GM12878 (cell line): ENCODE measurements at regions not wholly inside any gene's neighbourhood (a gene's known extent, or its start where the extent isn't known, plus 50 kb on each side); places are given as distances from the start of the nearest gene placed in this dataset.

Experiments
- ATAC-seq: fragments of 200-7000 bp; cut with Tn5 transposase; 3 replicates; pipeline ENCODE4 v1.9.1; 2020; ENCODE audit warnings: mild to moderate bottlenecking, moderate library complexity
- BruUV-seq: library from RNA; stranded (reverse); fragments of 400-500 nt; replicated peaks from 2 replicates; lab custom pipeline; 2021; lab: Mats Ljungman, UMichigan
- CTCF ChIA-PET: fragments of 300-600 bp; sonication (Branson Sonifier 250); formaldehyde crosslinking; extraction: SDS; loops from one replicate; lab custom pipeline; 2021; ENCODE audit warnings: inconsistent platforms; lab: Yijun Ruan, JAX
- POLR2A ChIA-PET: fragments of 350-600 bp; formaldehyde crosslinking; extraction: SDS; loops from one replicate; lab custom pipeline; 2021; ENCODE audit warnings: inconsistent platforms; lab: Charles Lee
- RAD21 ChIA-PET: fragments of 300-600 bp; sonication (Branson Sonifier 250); formaldehyde crosslinking; loops from one replicate; lab custom pipeline; 2023; ENCODE audit warnings: antibody characterized with exemption; ENCODE audit not compliant: unreplicated experiment; lab: Charles Lee
- SMC1A ChIA-PET: fragments of 300-600 bp; sonication (Branson Sonifier 250); formaldehyde crosslinking; loops from one replicate; lab custom pipeline; 2023; ENCODE audit not compliant: unreplicated experiment, uncharacterized antibody; lab: Charles Lee
- DNase-seq: peaks from one replicate; pipeline ENCODE4 v3.0.0-alpha.2; 2011; ENCODE audit warnings: low read depth, low spot score
- FAIRE-seq: peaks from 3 replicates; lab custom pipeline; 2011; peaks lifted over from hg19 to GRCh38; lab: Jason Lieb, UNC
- H2AFZ ChIP-seq: 2 replicates; pipeline ENCODE4 v1.6.0; 2011; ENCODE audit warnings: low read depth, low read length, control low read depth; ENCODE audit not compliant: control insufficient read depth
- H3K27ac ChIP-seq: 2 replicates; pipeline ENCODE4 v1.5.1; 2011; ENCODE audit warnings: control low read depth; ENCODE audit not compliant: control insufficient read depth, insufficient read depth
- H3K27me3 ChIP-seq, 2 experiments: replicated peaks in 1 of 2; 2 replicates each; pipeline versions ENCODE4 v1.6.0 to v1.6.1; 2011; ENCODE audit warnings: low read length in 1 of 2; ENCODE audit not compliant: control insufficient read depth in 2 of 2, insufficient read depth in 2 of 2
- H3K36me3 ChIP-seq, 2 experiments: 2 replicates each; pipeline ENCODE4 v1.5.1; 2011; ENCODE audit warnings: low read length in 1 of 2; ENCODE audit not compliant: control insufficient read depth in 2 of 2, insufficient read depth in 2 of 2
- H3K4me1 ChIP-seq: 2 replicates; pipeline ENCODE4 v1.6.1; 2011; ENCODE audit warnings: mild to moderate bottlenecking, low read length, moderate library complexity, mixed read lengths; ENCODE audit not compliant: control insufficient read depth, insufficient read depth
- H3K4me2 ChIP-seq: 2 replicates; pipeline ENCODE4 v1.6.0; 2011; ENCODE audit warnings: control low read depth; ENCODE audit not compliant: control insufficient read depth, insufficient read depth
- H3K4me3 ChIP-seq: fragments of 200-600 bp; sonication (generic); 2 replicates; pipeline ENCODE4 v1.5.1; 2016
- H3K79me2 ChIP-seq: 2 replicates; pipeline ENCODE4 v1.6.0; 2011; ENCODE audit warnings: low read length; ENCODE audit not compliant: control insufficient read depth, insufficient read depth
- H3K9ac ChIP-seq: 2 replicates; pipeline ENCODE4 v1.8.0; 2011; ENCODE audit warnings: low read length, control low read depth, mixed read lengths; ENCODE audit not compliant: control insufficient read depth, insufficient read depth
- H3K9me3 ChIP-seq: replicated peaks from 3 replicates; pipeline ENCODE4 v1.5.1; 2011; ENCODE audit warnings: mild to moderate bottlenecking, low read length; ENCODE audit not compliant: control insufficient read depth, insufficient read depth
- H4K20me1 ChIP-seq: 2 replicates; pipeline ENCODE4 v1.6.0; 2011; ENCODE audit not compliant: control insufficient read depth, insufficient read depth
- BHLHE40 ChIP-seq, 2 experiments: fragments of 450-650 bp in 1 of 2; IDR thresholded peaks; 2 replicates each; pipeline ENCODE4 v1.6.1; 2011 to 2017; ENCODE audit warnings: low read depth in 2 of 2, borderline replicate concordance in 1 of 2, improper control_type of control experiment in 1 of 2, low read length in 1 of 2, mild to moderate bottlenecking in 1 of 2
- JUNB ChIP-seq: IDR thresholded peaks from 2 replicates; pipeline ENCODE4 v1.6.1; 2016; ENCODE audit warnings: antibody characterized with exemption, mild to moderate bottlenecking
- MXI1 ChIP-seq: fragments of 150-350 bp; IDR thresholded peaks from 2 replicates; pipeline ENCODE4 v1.6.1; 2011; ENCODE audit warnings: low read depth, mild to moderate bottlenecking, inconsistent platforms, low read length, improper control_type of control experiment
- NBN ChIP-seq: fragments of 450-650 bp; IDR thresholded peaks from 2 replicates; pipeline ENCODE4 v1.6.1; 2016
- POLR2AphosphoS2 ChIP-seq: IDR thresholded peaks from 2 replicates; pipeline ENCODE4 v1.6.1; 2011; ENCODE audit warnings: low read depth, mild to moderate bottlenecking, low read length, improper control_type of control experiment, moderate library complexity
- POLR2AphosphoS5 ChIP-seq: IDR thresholded peaks from 2 replicates; pipeline ENCODE4 v1.6.1; 2011; ENCODE audit warnings: mild to moderate bottlenecking, low read length, inconsistent platforms
- SIN3A ChIP-seq: IDR thresholded peaks from 2 replicates; pipeline ENCODE4 v1.6.1; 2012; ENCODE audit warnings: low read depth, low read length, improper control_type of control experiment
- SMAD1 ChIP-seq: fragments of 450-650 bp; IDR thresholded peaks from 2 replicates; pipeline ENCODE4 v1.6.1; 2018; ENCODE audit warnings: mild to moderate bottlenecking, low read depth; ENCODE audit not compliant: partially characterized antibody
- SPI1 ChIP-seq: IDR thresholded peaks from 2 replicates; pipeline ENCODE4 v1.6.1; 2011; ENCODE audit warnings: low read depth, mild to moderate bottlenecking, low read length, moderate library complexity, borderline replicate concordance; ENCODE audit not compliant: insufficient read depth
- SUPT20H ChIP-seq: IDR thresholded peaks from 2 replicates; pipeline ENCODE4 v1.6.1; 2011; ENCODE audit warnings: low read depth, mild to moderate bottlenecking, low read length, moderate library complexity, borderline replicate concordance; ENCODE audit not compliant: control insufficient read depth
- USF1 ChIP-seq: IDR thresholded peaks from 2 replicates; pipeline ENCODE4 v1.6.1; 2011; ENCODE audit warnings: borderline replicate concordance, low read depth, mild to moderate bottlenecking, moderate library complexity, mixed read lengths, low read length; ENCODE audit not compliant: insufficient read depth; ENCODE audit errors: extremely low read length
- ZBTB11 ChIP-seq: fragments of 450-650 bp; formaldehyde crosslinking; IDR thresholded peaks from 2 replicates; pipeline ENCODE4 v1.5.0; 2022; ENCODE audit warnings: mild to moderate bottlenecking, missing genetic modification characterization
- ZNF622 ChIP-seq: fragments of 450-650 bp; IDR thresholded peaks from 2 replicates; pipeline ENCODE4 v1.6.1; 2017; ENCODE audit warnings: mild to moderate bottlenecking, inconsistent platforms
- WGBS: methylation state at CpG from one replicate; pipeline ENCODE4 v1.1.6; 2016; ENCODE audit warnings: low lambda C conversion rate; ENCODE audit not compliant: insufficient replicate concordance, insufficient coverage; ENCODE audit errors: missing lambda C conversion rate; 5-methylcytosine and 5-hydroxymethylcytosine counted together
- in situ Hi-C: fragments of 300-500 bp; cut with MboI; formaldehyde crosslinking; loops from 9 replicates; pipeline ENCODE4 v1.14.3; 2018; ENCODE audit warnings: mixed read lengths
- intact Hi-C: fragments of 100-400 bp; cut with micrococcal nuclease; formaldehyde crosslinking; loops from one replicate; pipeline ENCODE4 v1.14.2; 2022; ENCODE audit not compliant: unreplicated experiment
- TF ChIP-seq, protein P1 (sequence below): fragments of 450-650 bp; IDR thresholded peaks from 2 replicates; pipeline ENCODE4 v1.6.1; 2016; ENCODE audit warnings: mild to moderate bottlenecking
- TF ChIP-seq, protein P2 (sequence below): IDR thresholded peaks from 2 replicates; pipeline ENCODE4 v1.6.1; 2012; ENCODE audit warnings: low read length, inconsistent platforms
- TF ChIP-seq, protein P3 (sequence below): fragments of 450-650 bp; IDR thresholded peaks from 2 replicates; pipeline ENCODE4 v1.6.1; 2016; ENCODE audit warnings: mild to moderate bottlenecking

DNA sequence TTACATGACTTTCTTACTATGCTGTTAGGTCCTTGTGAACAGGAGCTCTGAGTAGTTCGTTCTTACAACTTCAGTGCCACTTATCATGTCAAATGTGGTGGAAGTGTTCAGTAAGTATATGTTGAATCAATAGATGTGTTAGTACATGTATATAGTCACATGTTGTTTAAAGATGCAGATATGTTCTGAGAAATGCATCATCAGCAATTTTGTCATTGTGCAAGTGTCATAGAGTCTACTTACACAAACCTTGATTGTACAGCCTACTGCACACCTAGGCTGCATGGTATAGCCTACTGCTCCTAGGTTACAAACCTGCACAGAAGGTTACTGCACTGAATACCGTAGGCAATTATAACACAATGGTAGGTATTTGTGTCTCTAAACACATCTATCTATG lies 174.8 kb downstream of the GPR37 start (continued):
- TF ChIP-seq ZBTB11 (CRISPR knock-in tag), result no peak
- no peak for TF ChIP-seq SMAD1
- TF ChIP-seq SUPT20H, result no peak
- no peak for TF ChIP-seq POLR2AphosphoS2

DNA sequence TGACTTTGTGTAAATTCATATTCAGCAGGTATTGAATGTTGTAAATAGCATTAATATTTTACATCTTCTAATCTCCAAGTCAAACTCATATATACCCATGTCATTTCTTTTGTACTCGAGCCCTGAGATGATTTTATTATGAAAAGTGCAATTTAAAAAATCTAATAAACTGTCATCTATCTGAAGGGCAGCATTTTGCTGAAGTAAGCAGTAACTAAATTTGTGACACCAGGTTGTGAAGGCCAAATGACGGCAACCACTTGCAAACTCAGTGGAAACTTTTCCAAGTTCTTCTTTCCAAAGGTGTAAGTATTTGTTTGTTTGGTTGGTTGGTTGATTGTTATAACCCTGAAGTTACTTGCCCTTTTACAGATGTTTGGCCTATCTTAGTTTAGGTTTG lies 188.3 kb downstream of the GPR37 start:
- Histone ChIP-seq H3K4me1 (no peaks in the 10 kb centered on the region), H3K4me3 (no peak overlapping the region), H3K9ac (no peak overlapping the region), H3K4me2 (no peak overlapping the region), H3K27me3 (no peaks in the 10 kb centered on the region), H3K79me2 (no peaks in the 10 kb centered on the region), H3K9me3 (no peaks in the 10 kb centered on the region), H3K27ac (no peak overlapping the region), H3K36me3 (no peaks in the 10 kb centered on the region), H4K20me1 (no peaks in the 10 kb centered on the region), H2AFZ (no peak overlapping the region)
- ChIA-PET POLR2A (no interaction called here), RAD21 (no interaction called here), CTCF (no interaction called here), SMC1A (no interaction called here)
- no TSS peak for BruUV-seq
- intact Hi-C loops (no loop called here), in situ Hi-C loops (no loop called here)
- DNase-seq (no peak), ATAC-seq (no peak), FAIRE-seq (no peak)
- WGBS, result 16% methylated on average over 2 of the region's 2 CpGs
- TF ChIP-seq SPI1 (no peak), NBN (no peak), ZNF622 (no peak), MXI1 (no peak), USF1 (no peak), JUNB (no peak), BHLHE40 (IDR thresholded peaks at IDR 0.05; ENCODE audit: borderline replicate concordance in 1 of 2, low read depth in 2 of 2, low read length in 1 of 2) (no peak), SIN3A (no peak), POLR2AphosphoS5 (no peak)
- TF ChIP-seq, protein P1, sequence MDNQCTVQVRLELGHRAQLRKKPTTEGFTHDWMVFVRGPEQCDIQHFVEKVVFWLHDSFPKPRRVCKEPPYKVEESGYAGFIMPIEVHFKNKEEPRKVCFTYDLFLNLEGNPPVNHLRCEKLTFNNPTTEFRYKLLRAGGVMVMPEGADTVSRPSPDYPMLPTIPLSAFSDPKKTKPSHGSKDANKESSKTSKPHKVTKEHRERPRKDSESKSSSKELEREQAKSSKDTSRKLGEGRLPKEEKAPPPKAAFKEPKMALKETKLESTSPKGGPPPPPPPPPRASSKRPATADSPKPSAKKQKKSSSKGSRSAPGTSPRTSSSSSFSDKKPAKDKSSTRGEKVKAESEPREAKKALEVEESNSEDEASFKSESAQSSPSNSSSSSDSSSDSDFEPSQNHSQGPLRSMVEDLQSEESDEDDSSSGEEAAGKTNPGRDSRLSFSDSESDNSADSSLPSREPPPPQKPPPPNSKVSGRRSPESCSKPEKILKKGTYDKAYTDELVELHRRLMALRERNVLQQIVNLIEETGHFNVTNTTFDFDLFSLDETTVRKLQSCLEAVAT, result no peak
- TF ChIP-seq, protein P2, sequence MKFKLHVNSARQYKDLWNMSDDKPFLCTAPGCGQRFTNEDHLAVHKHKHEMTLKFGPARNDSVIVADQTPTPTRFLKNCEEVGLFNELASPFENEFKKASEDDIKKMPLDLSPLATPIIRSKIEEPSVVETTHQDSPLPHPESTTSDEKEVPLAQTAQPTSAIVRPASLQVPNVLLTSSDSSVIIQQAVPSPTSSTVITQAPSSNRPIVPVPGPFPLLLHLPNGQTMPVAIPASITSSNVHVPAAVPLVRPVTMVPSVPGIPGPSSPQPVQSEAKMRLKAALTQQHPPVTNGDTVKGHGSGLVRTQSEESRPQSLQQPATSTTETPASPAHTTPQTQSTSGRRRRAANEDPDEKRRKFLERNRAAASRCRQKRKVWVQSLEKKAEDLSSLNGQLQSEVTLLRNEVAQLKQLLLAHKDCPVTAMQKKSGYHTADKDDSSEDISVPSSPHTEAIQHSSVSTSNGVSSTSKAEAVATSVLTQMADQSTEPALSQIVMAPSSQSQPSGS, result no peak
- TF ChIP-seq, protein P3, sequence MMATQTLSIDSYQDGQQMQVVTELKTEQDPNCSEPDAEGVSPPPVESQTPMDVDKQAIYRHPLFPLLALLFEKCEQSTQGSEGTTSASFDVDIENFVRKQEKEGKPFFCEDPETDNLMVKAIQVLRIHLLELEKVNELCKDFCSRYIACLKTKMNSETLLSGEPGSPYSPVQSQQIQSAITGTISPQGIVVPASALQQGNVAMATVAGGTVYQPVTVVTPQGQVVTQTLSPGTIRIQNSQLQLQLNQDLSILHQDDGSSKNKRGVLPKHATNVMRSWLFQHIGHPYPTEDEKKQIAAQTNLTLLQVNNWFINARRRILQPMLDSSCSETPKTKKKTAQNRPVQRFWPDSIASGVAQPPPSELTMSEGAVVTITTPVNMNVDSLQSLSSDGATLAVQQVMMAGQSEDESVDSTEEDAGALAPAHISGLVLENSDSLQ, result no peak
